ENCODE measurements at regions not wholly inside any gene's neighbourhood (a gene's known extent, or its start where the extent isn't known, plus 50 kb on each side); places are given as distances from the start of the nearest gene placed in this dataset.

DNA sequence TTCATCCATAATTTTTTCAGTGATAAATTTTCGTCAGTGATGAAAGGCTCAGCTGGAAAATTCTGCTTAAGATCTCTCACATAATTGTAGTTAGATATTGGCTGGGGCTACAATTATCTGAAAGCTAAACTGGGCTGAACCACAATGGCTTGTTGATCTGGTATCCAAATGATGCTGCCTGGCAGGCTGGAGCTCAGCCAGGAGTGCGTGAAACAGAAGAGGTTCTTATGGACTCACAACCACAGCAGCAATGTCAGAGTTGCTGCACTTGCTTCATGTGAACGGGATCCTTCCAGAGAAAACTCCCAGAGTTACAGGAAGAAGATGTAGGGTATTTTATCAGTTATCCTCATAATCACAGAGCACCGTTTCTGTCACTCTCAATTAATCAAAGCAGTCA is 533.2 kb upstream of the POM121L12 start:
- TF ChIP-seq CTCF (conservative IDR thresholded peaks at IDR 0.05) (no peak), EZH2 (IDR thresholded peaks at IDR 0.05; ENCODE audit: low read depth) (no peak)
